ENCODE measurements at regions not wholly inside any gene's neighbourhood (a gene's known extent, or its start where the extent isn't known, plus 50 kb on each side); places are given as distances from the start of the nearest gene placed in this dataset.

DNA sequence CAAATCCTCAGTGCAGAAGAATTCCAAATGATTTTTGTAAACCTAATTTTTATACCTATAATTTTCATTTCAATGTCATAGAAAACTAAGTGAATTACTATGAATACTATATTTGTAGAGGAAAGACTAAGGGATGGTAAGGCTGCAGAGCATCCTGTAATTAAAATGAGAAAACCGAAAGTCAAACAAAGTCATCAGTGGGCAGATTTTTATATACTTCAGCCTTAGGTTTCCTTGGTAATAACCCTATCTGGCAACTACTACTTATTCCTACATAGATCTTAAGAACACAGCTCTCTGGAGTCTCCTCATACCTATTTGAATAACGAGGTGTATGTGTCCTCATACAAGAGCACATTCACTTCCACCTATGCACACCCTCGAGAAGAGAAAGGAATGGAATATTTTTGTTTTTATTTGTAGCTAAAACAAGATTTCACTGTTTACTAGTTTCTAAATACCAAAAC is 117.9 kb upstream of the SGK1 start:
- no peaks in the 10 kb centered on the region for H3K36me3 ChIP-seq (replicated peaks; ENCODE audit: insufficient read depth, low read length)
- H4K20me1 ChIP-seq (ENCODE audit: insufficient read depth, low read length) = no peaks in the 10 kb centered on the region
- no peaks in the 10 kb centered on the region for H3K79me2 ChIP-seq (ENCODE audit: low read length)
- no peak overlapping the region for H3K27ac ChIP-seq (ENCODE audit: low read length)
- H3K4me2 ChIP-seq (ENCODE audit: low read depth, low read length) = no peak overlapping the region
- no peak overlapping the region for H3K9ac ChIP-seq (ENCODE audit: low read length)
- DNase-seq = no peak
- H2AFZ ChIP-seq (ENCODE audit: low read length) = no peak overlapping the region
- H3K4me3 ChIP-seq (ENCODE audit: low read length) = no peak overlapping the region
- no peaks in the 10 kb centered on the region for H3F3A ChIP-seq (ENCODE audit: insufficient read depth, low read length)
- peaks cover 13% of the 10 kb centered on the region for H3K4me1 ChIP-seq (ENCODE audit: low read length)
- H3K27me3 ChIP-seq (replicated peaks; ENCODE audit: insufficient read depth, low read length) = no peaks in the 10 kb centered on the region
- no peak for TF ChIP-seq EZH2 (optimal IDR thresholded peaks at IDR 0.05; ENCODE audit: low read depth, low read length)
- H3K9me3 ChIP-seq (replicated peaks; ENCODE audit: insufficient read depth, low read length) = no peaks in the 10 kb centered on the region
- no peaks in the 10 kb centered on the region for H3K9me2 ChIP-seq (replicated peaks; ENCODE audit: insufficient read depth, low read length)

DNA sequence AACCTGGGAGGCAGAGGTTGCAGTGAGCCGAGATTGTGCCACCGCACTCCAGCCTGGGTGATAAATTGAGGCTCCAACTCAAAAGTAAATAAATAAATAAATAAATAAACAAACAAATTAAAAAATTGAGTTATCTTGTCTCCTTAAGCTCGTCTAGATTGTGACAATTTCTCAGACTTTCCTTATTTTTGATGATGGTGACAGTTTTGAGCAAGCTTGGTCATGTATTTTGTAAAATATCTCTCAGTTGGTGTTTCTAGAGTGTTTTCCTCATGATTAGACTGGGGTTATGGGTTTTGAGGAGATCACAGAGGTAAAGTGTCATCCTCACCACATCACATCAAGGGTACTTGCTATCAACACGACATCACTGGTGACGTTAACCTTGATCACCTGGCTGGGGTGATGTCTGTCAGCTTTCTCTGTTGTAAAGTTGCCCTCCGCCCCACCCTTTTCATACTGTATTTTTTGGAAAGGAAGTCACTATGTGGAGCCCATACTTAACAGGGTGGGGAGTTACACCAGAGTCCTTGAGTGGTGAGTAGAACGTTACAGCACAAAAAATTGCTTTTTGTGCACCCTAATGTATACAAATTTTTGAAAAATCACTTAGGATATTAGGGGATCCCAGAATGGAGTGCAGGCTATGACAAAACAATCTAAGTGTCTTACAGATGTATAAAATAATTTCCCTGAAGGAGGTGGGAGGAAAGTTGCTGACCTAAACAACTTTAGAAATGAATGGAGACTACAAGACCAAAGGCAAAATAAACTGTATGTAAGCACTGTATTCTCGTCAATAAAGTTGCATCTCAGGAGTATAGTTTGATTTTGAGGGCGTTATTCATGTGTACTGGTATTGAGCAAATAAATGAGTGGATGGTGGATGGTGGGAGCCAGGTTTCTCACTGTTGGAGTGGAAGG is 116.4 kb upstream of the SGK1 start:
- TF ChIP-seq, protein P1, sequence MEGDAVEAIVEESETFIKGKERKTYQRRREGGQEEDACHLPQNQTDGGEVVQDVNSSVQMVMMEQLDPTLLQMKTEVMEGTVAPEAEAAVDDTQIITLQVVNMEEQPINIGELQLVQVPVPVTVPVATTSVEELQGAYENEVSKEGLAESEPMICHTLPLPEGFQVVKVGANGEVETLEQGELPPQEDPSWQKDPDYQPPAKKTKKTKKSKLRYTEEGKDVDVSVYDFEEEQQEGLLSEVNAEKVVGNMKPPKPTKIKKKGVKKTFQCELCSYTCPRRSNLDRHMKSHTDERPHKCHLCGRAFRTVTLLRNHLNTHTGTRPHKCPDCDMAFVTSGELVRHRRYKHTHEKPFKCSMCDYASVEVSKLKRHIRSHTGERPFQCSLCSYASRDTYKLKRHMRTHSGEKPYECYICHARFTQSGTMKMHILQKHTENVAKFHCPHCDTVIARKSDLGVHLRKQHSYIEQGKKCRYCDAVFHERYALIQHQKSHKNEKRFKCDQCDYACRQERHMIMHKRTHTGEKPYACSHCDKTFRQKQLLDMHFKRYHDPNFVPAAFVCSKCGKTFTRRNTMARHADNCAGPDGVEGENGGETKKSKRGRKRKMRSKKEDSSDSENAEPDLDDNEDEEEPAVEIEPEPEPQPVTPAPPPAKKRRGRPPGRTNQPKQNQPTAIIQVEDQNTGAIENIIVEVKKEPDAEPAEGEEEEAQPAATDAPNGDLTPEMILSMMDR (IDR thresholded peaks at IDR 0.05; ENCODE audit: low read length) = no peak
- TF ChIP-seq EZH2 (optimal IDR thresholded peaks at IDR 0.05; ENCODE audit: low read depth, low read length) = no peak
- no peak for TF ChIP-seq EZH2phosphoT487 (IDR thresholded peaks at IDR 0.05; ENCODE audit: low read length)
- H3K27ac ChIP-seq (ENCODE audit: low read length) = no peak overlapping the region

DNA sequence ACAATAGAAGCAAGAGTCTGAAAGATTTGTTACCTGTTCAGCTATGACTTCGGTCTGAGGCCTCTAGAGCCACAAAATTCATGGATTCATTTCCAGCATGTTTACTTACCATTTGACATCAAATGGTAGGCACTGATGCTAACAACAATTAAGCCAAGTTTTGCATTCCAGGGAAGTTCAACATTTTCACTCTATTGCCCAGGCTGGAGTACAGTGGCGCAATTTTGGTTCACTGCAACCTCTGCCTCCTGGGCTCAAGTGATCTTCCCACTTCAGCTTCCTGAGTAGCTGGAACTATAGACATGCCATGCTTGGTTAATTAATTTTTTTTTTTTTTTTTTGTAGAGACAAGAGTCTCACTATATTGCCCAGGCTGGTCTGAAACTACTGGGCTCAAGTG is 114.1 kb upstream of the SGK1 start:
- H2AFZ ChIP-seq (ENCODE audit: low read length) = no peak overlapping the region
- H4K20me1 ChIP-seq (ENCODE audit: insufficient read depth, low read length) = no peaks in the 10 kb centered on the region
- no peaks in the 10 kb centered on the region for H3K79me2 ChIP-seq (ENCODE audit: low read length)
- H3K4me3 ChIP-seq (ENCODE audit: low read length) = no peak overlapping the region
- H3K36me3 ChIP-seq (replicated peaks; ENCODE audit: insufficient read depth, low read length) = no peaks in the 10 kb centered on the region
- no peak overlapping the region for H3K27ac ChIP-seq (ENCODE audit: low read length)
- H3K4me1 ChIP-seq (ENCODE audit: low read length) = peaks cover 7% of the 10 kb centered on the region; the same call in 1 of the 2 replicates
- DNase-seq = no peak
- TF ChIP-seq, protein P1 (IDR thresholded peaks at IDR 0.05; ENCODE audit: low read length) = no peak
- no peak for TF ChIP-seq EZH2 (optimal IDR thresholded peaks at IDR 0.05; ENCODE audit: low read depth, low read length)
- no peaks in the 10 kb centered on the region for H3K27me3 ChIP-seq (replicated peaks; ENCODE audit: insufficient read depth, low read length)
- no peaks in the 10 kb centered on the region for H3K9me2 ChIP-seq (replicated peaks; ENCODE audit: insufficient read depth, low read length)
- H3K9me3 ChIP-seq (replicated peaks; ENCODE audit: insufficient read depth, low read length) = no peaks in the 10 kb centered on the region
- H3K4me2 ChIP-seq (ENCODE audit: low read depth, low read length) = no peak overlapping the region
- no peak overlapping the region for H3K9ac ChIP-seq (ENCODE audit: low read length)
- H3F3A ChIP-seq (ENCODE audit: insufficient read depth, low read length) = no peaks in the 10 kb centered on the region

More for the DNA sequence above, 116.4 kb upstream of the SGK1 start:
- H4K20me1 ChIP-seq (ENCODE audit: insufficient read depth, low read length) = no peaks in the 10 kb centered on the region
- no peaks in the 10 kb centered on the region for H3K79me2 ChIP-seq (ENCODE audit: low read length)
- H3K4me2 ChIP-seq (ENCODE audit: low read depth, low read length) = no peak overlapping the region
- no peaks in the 10 kb centered on the region for H3K36me3 ChIP-seq (replicated peaks; ENCODE audit: insufficient read depth, low read length)
- H3K4me3 ChIP-seq (ENCODE audit: low read length) = no peak overlapping the region
- peaks cover 13% of the 10 kb centered on the region for H3K4me1 ChIP-seq (ENCODE audit: low read length)
- no peaks in the 10 kb centered on the region for H3K9me3 ChIP-seq (replicated peaks; ENCODE audit: insufficient read depth, low read length)
- H3K27me3 ChIP-seq (replicated peaks; ENCODE audit: insufficient read depth, low read length) = no peaks in the 10 kb centered on the region
- DNase-seq = no peak
- H3K9me2 ChIP-seq (replicated peaks; ENCODE audit: insufficient read depth, low read length) = no peaks in the 10 kb centered on the region
- H2AFZ ChIP-seq (ENCODE audit: low read length) = no peak overlapping the region
- no peaks in the 10 kb centered on the region for H3F3A ChIP-seq (ENCODE audit: insufficient read depth, low read length)
- H3K9ac ChIP-seq (ENCODE audit: low read length) = no peak overlapping the region

DNA sequence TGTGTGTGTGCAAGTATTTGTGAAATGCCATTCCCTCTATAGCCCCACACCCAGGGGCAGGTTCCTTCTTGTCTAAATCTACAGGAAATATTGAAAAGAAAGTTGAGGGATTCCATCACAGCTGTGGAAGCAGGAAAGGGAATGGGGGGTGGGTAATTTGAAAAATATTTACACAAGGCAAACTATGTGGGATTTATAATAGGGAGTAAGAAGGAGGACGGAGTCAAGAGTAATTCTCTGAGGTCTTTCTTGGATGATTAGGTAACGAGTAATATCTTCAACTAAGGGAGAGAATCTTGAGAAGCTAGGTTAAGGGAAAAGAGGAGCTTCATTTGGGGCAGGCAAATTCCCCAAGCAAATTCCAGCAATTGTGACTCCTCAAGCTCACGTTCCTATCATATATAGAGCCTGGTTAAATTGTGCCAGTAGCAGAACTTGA is 113.5 kb upstream of the SGK1 start:
- Histone ChIP-seq H3K9me3 (replicated peaks; ENCODE audit: insufficient read depth, low read length) (no peaks in the 10 kb centered on the region), H3K4me1 (ENCODE audit: low read length) (peaks cover under 1% of the 10 kb centered on the region; the same call in 1 of the 2 replicates), H3K79me2 (ENCODE audit: low read length) (no peaks in the 10 kb centered on the region), H3K27me3 (replicated peaks; ENCODE audit: insufficient read depth, low read length) (no peaks in the 10 kb centered on the region), H3K4me2 (ENCODE audit: low read depth, low read length) (no peak overlapping the region), H3K9me2 (replicated peaks; ENCODE audit: insufficient read depth, low read length) (no peaks in the 10 kb centered on the region), H3K9ac (ENCODE audit: low read length) (no peak overlapping the region), H4K20me1 (ENCODE audit: insufficient read depth, low read length) (no peaks in the 10 kb centered on the region), H3K36me3 (replicated peaks; ENCODE audit: insufficient read depth, low read length) (no peaks in the 10 kb centered on the region), H3F3A (ENCODE audit: insufficient read depth, low read length) (no peaks in the 10 kb centered on the region), H2AFZ (ENCODE audit: low read length) (no peak overlapping the region), H3K27ac (ENCODE audit: low read length) (no peak overlapping the region), H3K4me3 (ENCODE audit: low read length) (no peak overlapping the region)
- TF ChIP-seq EZH2 (optimal IDR thresholded peaks at IDR 0.05; ENCODE audit: low read depth, low read length) = no peak
- TF ChIP-seq, protein P1 (IDR thresholded peaks at IDR 0.05; ENCODE audit: low read length) = no peak
- TF ChIP-seq EZH2phosphoT487 (IDR thresholded peaks at IDR 0.05; ENCODE audit: low read length) = no peak
- no peak for DNase-seq
